Glutamatergic neuron (in vitro differentiated cells): ENCODE measurements at regions not wholly inside any gene's neighbourhood (a gene's known extent, or its start where the extent isn't known, plus 50 kb on each side); places are given as distances from the start of the nearest gene placed in this dataset.

Experiments used
- DNase-seq: peaks from one replicate; pipeline ENCODE4 v3.0.0; 2022
- H3K27ac Mint-ChIP-seq: one replicate; pipeline ENCODE4 v1.8.0; 2020; ENCODE audit warnings: mild to moderate bottlenecking, mixed read lengths, inconsistent platforms; ENCODE audit not compliant: unreplicated experiment
- H3K27me3 Mint-ChIP-seq: one replicate; pipeline ENCODE4 v1.8.0; 2020; ENCODE audit warnings: mild to moderate bottlenecking, moderate library complexity, mixed read lengths, inconsistent platforms; ENCODE audit not compliant: unreplicated experiment
- H3K36me3 Mint-ChIP-seq: one replicate; pipeline ENCODE4 v1.8.0; 2020; ENCODE audit warnings: mild to moderate bottlenecking, mixed read lengths, inconsistent platforms; ENCODE audit not compliant: unreplicated experiment
- H3K4me1 Mint-ChIP-seq: one replicate; pipeline ENCODE4 v1.8.0; 2020; ENCODE audit warnings: mild to moderate bottlenecking, low read depth, mixed read lengths, inconsistent platforms; ENCODE audit not compliant: unreplicated experiment
- H3K4me3 Mint-ChIP-seq: one replicate; pipeline ENCODE4 v1.8.0; 2020; ENCODE audit warnings: mild to moderate bottlenecking, mixed read lengths, inconsistent platforms; ENCODE audit not compliant: unreplicated experiment
- H3K9me3 Mint-ChIP-seq: one replicate; pipeline ENCODE4 v1.8.0; 2020; ENCODE audit warnings: mild to moderate bottlenecking, moderate library complexity, mixed read lengths, inconsistent platforms; ENCODE audit not compliant: unreplicated experiment
- CTCF ChIP-seq: fragments of 200-600 bp; sonication (generic); IDR thresholded peaks from one replicate; pipeline ENCODE4 v1.5.0; 2021; ENCODE audit not compliant: partially characterized antibody, unreplicated experiment

- Mint-ChIP-seq H3K36me3 (no peaks in the 10 kb centered on the region), H3K27ac (peak overlapping the region; percentile 48), H3K4me1 (peaks cover 10% of the 10 kb centered on the region), H3K4me3 (peak overlapping the region; percentile 23), H3K9me3 (no peaks in the 10 kb centered on the region), H3K27me3 (peaks cover 1% of the 10 kb centered on the region)
- peak; percentile 78 for TF ChIP-seq CTCF
- DNase-seq = peak; percentile 25
Measured at GRCh38 chr12:67388331-67389138, 119.4 kb downstream of the CAND1 start.

- H3K4me3 Mint-ChIP-seq = no peak overlapping the region
- no peak for TF ChIP-seq CTCF
- no peaks in the 10 kb centered on the region for H3K36me3 Mint-ChIP-seq
- no peak for DNase-seq
- no peak overlapping the region for H3K27ac Mint-ChIP-seq
- no peaks in the 10 kb centered on the region for H3K9me3 Mint-ChIP-seq
- peaks cover 10% of the 10 kb centered on the region for H3K4me1 Mint-ChIP-seq
- no peaks in the 10 kb centered on the region for H3K27me3 Mint-ChIP-seq
Measured at GRCh38 chr12:67390273-67390672, 121.1 kb downstream of the CAND1 start.

- peaks cover 10% of the 10 kb centered on the region for H3K4me1 Mint-ChIP-seq
- no peak for TF ChIP-seq CTCF
- H3K27ac Mint-ChIP-seq = no peak overlapping the region
- DNase-seq = no peak
- H3K4me3 Mint-ChIP-seq = no peak overlapping the region
- H3K27me3 Mint-ChIP-seq = no peaks in the 10 kb centered on the region
- H3K36me3 Mint-ChIP-seq = no peaks in the 10 kb centered on the region
- no peaks in the 10 kb centered on the region for H3K9me3 Mint-ChIP-seq
Measured at GRCh38 chr12:67391034-67391433, 121.9 kb downstream of the CAND1 start.

- no peaks in the 10 kb centered on the region for H3K36me3 Mint-ChIP-seq
- H3K4me3 Mint-ChIP-seq = no peak overlapping the region
- peaks cover 10% of the 10 kb centered on the region for H3K4me1 Mint-ChIP-seq
- no peaks in the 10 kb centered on the region for H3K9me3 Mint-ChIP-seq
- TF ChIP-seq CTCF = no peak
- no peaks in the 10 kb centered on the region for H3K27me3 Mint-ChIP-seq
- no peak for DNase-seq
- no peak overlapping the region for H3K27ac Mint-ChIP-seq
Measured at GRCh38 chr12:67391656-67392055, 122.5 kb downstream of the CAND1 start.

- DNase-seq = no peak
- H3K4me1 Mint-ChIP-seq = no peaks in the 10 kb centered on the region
- no peak overlapping the region for H3K4me3 Mint-ChIP-seq
- no peaks in the 10 kb centered on the region for H3K9me3 Mint-ChIP-seq
- H3K27me3 Mint-ChIP-seq = no peaks in the 10 kb centered on the region
- H3K27ac Mint-ChIP-seq = no peak overlapping the region
- TF ChIP-seq CTCF = no peak
- no peaks in the 10 kb centered on the region for H3K36me3 Mint-ChIP-seq
Measured at GRCh38 chr12:67394550-67394949, 125.4 kb downstream of the CAND1 start.
